ENCODE measurements at regions not wholly inside any gene's neighbourhood (a gene's known extent, or its start where the extent isn't known, plus 50 kb on each side); places are given as distances from the start of the nearest gene placed in this dataset.

- no peak for TF ChIP-seq CTCF (IDR thresholded peaks at IDR 0.05)
- no peak for TF ChIP-seq POLR2A (IDR thresholded peaks at IDR 0.05)
Observed at GRCh38 chr19:28314756-28315155, 898.2 kb downstream of the UQCRFS1 start.
